BE2C (cell line): ENCODE measurements at regions not wholly inside any gene's neighbourhood (a gene's known extent, or its start where the extent isn't known, plus 50 kb on each side); places are given as distances from the start of the nearest gene placed in this dataset.

ENCODE experiments used
- DNase-seq: peaks from one replicate; pipeline ENCODE4 v3.0.0-alpha.2; 2020
- H3K27me3 ChIP-seq: fragments of 250-450 bp; sonication (Bioruptor Pico); 2 replicates; pipeline ENCODE4 v1.5.1; 2020; ENCODE audit warnings: mild to moderate bottlenecking
- H3K36me3 ChIP-seq: fragments of 250-450 bp; sonication (Bioruptor Pico); 2 replicates; pipeline ENCODE4 v1.5.1; 2020; ENCODE audit warnings: mild to moderate bottlenecking
- H3K4me1 ChIP-seq: fragments of 250-450 bp; sonication (Bioruptor Pico); 2 replicates; pipeline ENCODE4 v1.5.1; 2020
- H3K4me3 ChIP-seq: 2 replicates; pipeline ENCODE4 v1.5.1; 2011; ENCODE audit warnings: low read depth, low read length
- H3K9me3 ChIP-seq: fragments of 250-450 bp; sonication (Bioruptor Pico); 2 replicates; pipeline ENCODE4 v1.5.1; 2020
- TF ChIP-seq, protein P1 (sequence below): IDR thresholded peaks from 2 replicates; pipeline ENCODE4 v1.5.1; 2012; ENCODE audit warnings: mild to moderate bottlenecking, low read depth, low read length

DNA sequence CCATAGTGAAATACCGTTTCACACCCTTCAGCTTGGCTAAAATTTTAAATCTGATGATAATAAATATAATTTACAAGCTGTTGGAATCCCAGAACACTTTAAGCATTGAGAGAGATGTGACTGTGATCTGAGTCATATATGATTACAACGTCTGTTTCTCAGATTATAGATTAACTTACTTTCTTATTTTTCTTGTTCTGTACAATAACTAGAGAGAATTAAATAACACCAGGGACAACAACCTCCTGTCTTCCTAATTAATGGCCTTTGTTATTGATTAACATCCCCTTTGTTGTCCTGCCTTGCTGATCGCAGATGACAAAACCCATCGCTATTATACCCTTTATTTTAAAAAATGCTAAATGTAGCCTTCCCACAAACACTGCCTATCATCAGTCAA, 87.8 kb upstream of the EZR start:
- Histone ChIP-seq H3K9me3 (no peaks in the 10 kb centered on the region; the same call in 1 of the 2 replicates), H3K27me3 (0 out of 2 replicates have a peak, but pooled peaks cover 3% of the 10 kb centered on the region), H3K4me3 (no peak overlapping the region), H3K4me1 (no peaks in the 10 kb centered on the region), H3K36me3 (no peaks in the 10 kb centered on the region)
- no peak for DNase-seq
- TF ChIP-seq, protein P1, sequence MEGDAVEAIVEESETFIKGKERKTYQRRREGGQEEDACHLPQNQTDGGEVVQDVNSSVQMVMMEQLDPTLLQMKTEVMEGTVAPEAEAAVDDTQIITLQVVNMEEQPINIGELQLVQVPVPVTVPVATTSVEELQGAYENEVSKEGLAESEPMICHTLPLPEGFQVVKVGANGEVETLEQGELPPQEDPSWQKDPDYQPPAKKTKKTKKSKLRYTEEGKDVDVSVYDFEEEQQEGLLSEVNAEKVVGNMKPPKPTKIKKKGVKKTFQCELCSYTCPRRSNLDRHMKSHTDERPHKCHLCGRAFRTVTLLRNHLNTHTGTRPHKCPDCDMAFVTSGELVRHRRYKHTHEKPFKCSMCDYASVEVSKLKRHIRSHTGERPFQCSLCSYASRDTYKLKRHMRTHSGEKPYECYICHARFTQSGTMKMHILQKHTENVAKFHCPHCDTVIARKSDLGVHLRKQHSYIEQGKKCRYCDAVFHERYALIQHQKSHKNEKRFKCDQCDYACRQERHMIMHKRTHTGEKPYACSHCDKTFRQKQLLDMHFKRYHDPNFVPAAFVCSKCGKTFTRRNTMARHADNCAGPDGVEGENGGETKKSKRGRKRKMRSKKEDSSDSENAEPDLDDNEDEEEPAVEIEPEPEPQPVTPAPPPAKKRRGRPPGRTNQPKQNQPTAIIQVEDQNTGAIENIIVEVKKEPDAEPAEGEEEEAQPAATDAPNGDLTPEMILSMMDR, result no peak

DNA sequence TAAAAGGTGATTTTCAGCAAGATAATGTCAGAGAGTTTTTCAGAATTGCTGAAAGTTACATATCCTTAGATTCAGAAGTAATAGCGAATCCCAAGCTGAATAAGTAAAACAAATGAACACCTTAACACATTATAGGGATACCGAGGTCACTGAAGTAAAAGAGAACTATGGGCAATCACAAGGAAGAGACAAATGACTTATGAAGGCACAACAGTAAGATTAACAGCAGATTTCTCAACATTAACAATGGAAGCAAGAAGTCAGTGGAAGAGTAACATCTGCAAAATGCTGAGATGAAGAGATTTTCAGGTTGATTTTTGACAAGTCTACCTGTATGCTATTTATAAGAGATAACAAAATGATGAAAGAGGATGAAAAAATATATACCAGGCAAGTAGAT, 86.1 kb upstream of the EZR start:
- TF ChIP-seq, protein P1, result no peak
- no peaks in the 10 kb centered on the region; the same call in 1 of the 2 replicates for H3K9me3 ChIP-seq
- no peak overlapping the region for H3K4me3 ChIP-seq
- no peaks in the 10 kb centered on the region for H3K4me1 ChIP-seq
- no peak for DNase-seq
- H3K36me3 ChIP-seq, result no peaks in the 10 kb centered on the region
- 0 out of 2 replicates have a peak, but pooled peaks cover 3% of the 10 kb centered on the region for H3K27me3 ChIP-seq

DNA sequence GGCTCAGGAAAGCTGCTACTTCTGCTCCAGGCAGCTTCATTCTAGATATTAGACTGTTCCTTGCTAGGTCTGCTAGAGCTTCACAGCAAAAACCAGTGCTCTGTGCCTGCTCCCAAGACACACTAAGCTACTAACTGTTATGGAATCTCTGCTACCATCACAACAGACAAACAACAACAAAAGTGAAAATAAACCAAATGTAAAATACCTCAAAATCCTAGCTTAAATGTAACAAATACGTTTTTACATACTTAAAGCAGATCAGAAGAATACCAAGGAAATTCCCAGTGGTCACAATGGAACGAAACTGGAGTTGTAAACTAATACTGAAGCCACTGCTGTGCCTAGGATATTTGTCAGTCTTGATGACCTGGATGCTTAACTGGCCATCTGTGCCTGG, 84.6 kb upstream of the EZR start:
- TF ChIP-seq, protein P1, result no peak

DNA sequence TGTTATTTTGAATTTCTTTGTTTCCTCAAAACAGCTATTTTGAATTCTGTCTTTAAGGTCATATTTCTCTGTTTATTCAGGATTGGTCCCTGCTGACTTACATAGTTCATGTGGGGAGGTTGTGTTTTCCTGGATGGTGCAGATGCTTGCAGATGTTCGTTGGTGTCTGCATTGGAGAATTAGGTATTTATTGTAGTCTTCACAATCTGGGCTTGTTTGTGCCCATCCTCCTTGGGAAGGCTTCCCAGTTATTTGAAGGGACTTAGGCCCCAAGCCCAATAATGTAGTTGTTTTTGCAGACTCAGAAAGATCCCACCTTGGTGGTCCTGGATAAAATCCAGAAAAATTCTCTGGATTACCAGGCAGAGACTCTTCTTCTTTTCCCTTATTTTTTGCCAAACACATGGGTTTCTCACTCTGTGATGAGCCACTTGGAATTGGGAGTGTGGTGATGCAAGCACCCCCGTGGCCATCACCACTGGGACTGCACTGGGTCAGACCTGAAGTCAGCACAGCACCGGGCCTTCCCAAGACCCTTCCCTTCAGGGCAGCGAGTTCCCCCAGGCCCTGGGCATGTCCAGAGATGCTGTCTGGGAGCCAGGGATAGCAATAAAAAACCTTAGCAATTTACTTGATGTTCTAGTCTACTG, 81.6 kb upstream of the EZR start:
- no peak overlapping the region for H3K4me3 ChIP-seq

More for the DNA sequence above, 84.6 kb upstream of the EZR start:
- H3K27me3 ChIP-seq, result 0 out of 2 replicates have a peak, but pooled peaks cover 3% of the 10 kb centered on the region
- no peaks in the 10 kb centered on the region for H3K4me1 ChIP-seq
- no peak overlapping the region for H3K4me3 ChIP-seq
- H3K36me3 ChIP-seq, result no peaks in the 10 kb centered on the region
- no peak for DNase-seq
- H3K9me3 ChIP-seq, result no peaks in the 10 kb centered on the region; the same call in 1 of the 2 replicates

DNA sequence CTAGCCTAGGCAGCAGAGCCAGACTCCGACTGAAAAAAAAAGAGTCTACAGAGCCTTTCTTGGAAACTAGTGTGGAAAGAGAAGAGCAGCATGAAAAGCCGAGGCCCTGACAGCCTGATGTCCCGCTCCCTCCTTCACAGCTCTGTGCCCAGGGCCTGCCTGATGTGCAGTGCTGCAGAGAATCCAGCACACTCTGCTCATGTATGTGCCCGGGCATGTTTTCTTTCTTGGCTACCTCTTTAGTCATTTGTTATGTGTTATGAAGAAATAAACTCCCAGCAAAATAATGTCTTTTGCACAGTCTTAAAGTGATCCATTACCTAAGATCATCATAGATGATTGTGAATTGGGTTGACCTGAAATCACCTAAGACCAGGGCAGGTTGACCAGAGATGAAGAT, 78.1 kb upstream of the EZR start:
- no peak for DNase-seq
- Histone ChIP-seq H3K4me3 (no peak overlapping the region), H3K4me1 (no peaks in the 10 kb centered on the region), H3K36me3 (no peaks in the 10 kb centered on the region), H3K27me3 (no peaks in the 10 kb centered on the region), H3K9me3 (no peaks in the 10 kb centered on the region)
- TF ChIP-seq, protein P1, result no peak

More for the DNA sequence above, 81.6 kb upstream of the EZR start:
- Histone ChIP-seq H3K9me3 (no peaks in the 10 kb centered on the region), H3K36me3 (no peaks in the 10 kb centered on the region), H3K27me3 (no peaks in the 10 kb centered on the region), H3K4me1 (no peaks in the 10 kb centered on the region)
- DNase-seq, result no peak
- TF ChIP-seq, protein P1, result no peak

DNA sequence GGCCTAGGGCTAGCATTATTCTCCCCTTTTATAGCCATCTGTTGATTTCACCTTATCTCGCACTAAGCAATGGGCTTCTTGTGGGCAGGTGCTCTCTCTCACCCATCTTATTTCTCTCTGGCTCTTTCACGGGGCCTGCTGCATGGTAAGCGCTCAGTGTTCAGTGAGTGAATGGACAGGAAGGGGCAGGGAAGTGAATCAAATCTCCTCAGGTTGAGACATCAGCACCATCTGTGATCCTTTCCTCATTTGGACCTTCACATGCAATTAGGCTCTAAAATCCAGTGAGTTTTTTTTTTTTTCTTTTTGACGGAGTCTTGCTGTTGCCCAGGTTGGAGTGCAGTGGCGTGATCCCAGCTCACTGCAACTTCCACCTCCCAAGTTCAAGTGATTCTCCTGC, 76.5 kb upstream of the EZR start:
- Histone ChIP-seq H3K9me3 (no peaks in the 10 kb centered on the region), H3K27me3 (no peaks in the 10 kb centered on the region), H3K4me1 (no peaks in the 10 kb centered on the region), H3K36me3 (no peaks in the 10 kb centered on the region), H3K4me3 (no peak overlapping the region)
- TF ChIP-seq, protein P1, result no peak
- DNase-seq, result no peak
